Esophagus muscularis mucosa (tissue), 3 donors: ENCODE measurements at regions not wholly inside any gene's neighbourhood (a gene's known extent, or its start where the extent isn't known, plus 50 kb on each side); places are given as distances from the start of the nearest gene placed in this dataset.

Experiments
- CTCF ChIP-seq, 3 experiments: fragments of 200-600 bp in 2 of 3; fragments of 450-650 bp in 1 of 3; sonication (generic) in 2 of 3; IDR thresholded peaks; one replicate each; pipeline ENCODE4 v1.5.1; 2017 to 2019; ENCODE audit warnings: antibody characterized with exemption in 3 of 3, mild to moderate bottlenecking in 2 of 3, moderate library complexity in 1 of 3
- POLR2A ChIP-seq: fragments of 450-650 bp; IDR thresholded peaks from one replicate; pipeline ENCODE4 v1.6.1; 2017; ENCODE audit warnings: antibody characterized with exemption, moderate library complexity, mild to moderate bottlenecking, low read depth
- POLR2AphosphoS5 ChIP-seq, 2 donors: sonication (generic); formaldehyde crosslinking; IDR thresholded peaks; one replicate each; pipeline ENCODE4 v1.6.1; 2017; ENCODE audit warnings: antibody characterized with exemption in 2 of 2

GRCh38 chrY:8590641-8591040 lies 746.6 kb upstream of the TSPY4 start:
- TF ChIP-seq CTCF (IDR thresholded peaks at IDR 0.05), result no peak
- no peak for TF ChIP-seq POLR2AphosphoS5 (IDR thresholded peaks at IDR 0.05)
- TF ChIP-seq POLR2A, result no peak
